Keratinocyte (primary cell): ENCODE measurements at regions not wholly inside any gene's neighbourhood (a gene's known extent, or its start where the extent isn't known, plus 50 kb on each side); places are given as distances from the start of the nearest gene placed in this dataset.

ENCODE experiments used
- DNase-seq: peaks from one replicate; pipeline ENCODE4 v3.0.0-alpha.2; 2011; ENCODE audit warnings: low read depth, missing footprints, low spot score
- FAIRE-seq: peaks from 2 replicates; lab custom pipeline; 2011; peaks lifted over from hg19 to GRCh38; lab: Jason Lieb, UNC
- H2AFZ ChIP-seq: 2 replicates; pipeline ENCODE4 v1.6.0; 2012; ENCODE audit warnings: low read length, control low read depth, inconsistent platforms; ENCODE audit not compliant: control insufficient read depth
- H3K27ac ChIP-seq: 2 replicates; pipeline ENCODE4 v1.5.1; 2011; ENCODE audit warnings: low read length; ENCODE audit not compliant: control insufficient read depth, insufficient read depth
- H3K27me3 ChIP-seq: 3 replicates; pipeline ENCODE4 v1.6.0; 2011; ENCODE audit warnings: low read length; ENCODE audit not compliant: control insufficient read depth, insufficient read depth; ENCODE audit errors: extremely low read depth
- H3K36me3 ChIP-seq, 2 experiments: 2 replicates in 1 of 2; 3 replicates in 1 of 2; pipeline ENCODE4 v1.5.1; 2011; ENCODE audit warnings: low read length in 2 of 2, mild to moderate bottlenecking in 1 of 2; ENCODE audit not compliant: control insufficient read depth in 2 of 2, insufficient read depth in 2 of 2; ENCODE audit errors: extremely low read depth in 1 of 2
- H3K4me1 ChIP-seq: 3 replicates; pipeline ENCODE4 v1.5.1; 2011; ENCODE audit warnings: low read length; ENCODE audit not compliant: control insufficient read depth, insufficient read depth; ENCODE audit errors: extremely low read depth
- H3K4me2 ChIP-seq: 3 replicates; pipeline ENCODE4 v1.6.0; 2011; ENCODE audit warnings: low read depth, low read length; ENCODE audit not compliant: control insufficient read depth, insufficient read depth; ENCODE audit errors: extremely low read depth
- H3K4me3 ChIP-seq, 3 experiments: fragments of 200-600 bp in 1 of 3; sonication (generic) in 1 of 3; 2 replicates in 2 of 3; 3 replicates in 1 of 3; pipeline ENCODE4 v1.5.1; 2011 to 2016; ENCODE audit warnings: low read length in 3 of 3, mild to moderate bottlenecking in 3 of 3, control low read depth in 2 of 3, inconsistent platforms in 1 of 3, low read depth in 1 of 3, mixed read lengths in 1 of 3, mixed run types in 1 of 3, moderate library complexity in 1 of 3; ENCODE audit not compliant: control insufficient read depth in 2 of 3, insufficient read depth in 2 of 3; ENCODE audit errors: extremely low read depth in 1 of 3
- H3K79me2 ChIP-seq: 2 replicates; pipeline ENCODE4 v1.6.0; 2012; ENCODE audit warnings: low read length; ENCODE audit not compliant: control insufficient read depth, insufficient read depth
- H3K9ac ChIP-seq: 3 replicates; pipeline ENCODE4 v1.6.0; 2011; ENCODE audit warnings: low read length; ENCODE audit not compliant: control insufficient read depth, insufficient read depth; ENCODE audit errors: extremely low read depth
- H3K9me1 ChIP-seq: 3 replicates; pipeline ENCODE4 v1.6.0; 2011; ENCODE audit warnings: low read length; ENCODE audit not compliant: control insufficient read depth, insufficient read depth; ENCODE audit errors: extremely low read depth
- H3K9me3 ChIP-seq: 2 replicates; pipeline ENCODE4 v1.5.1; 2012; ENCODE audit warnings: low read depth, low read length; ENCODE audit not compliant: control insufficient read depth
- H4K20me1 ChIP-seq: 3 replicates; pipeline ENCODE4 v1.6.0; 2011; ENCODE audit warnings: low read length; ENCODE audit not compliant: control insufficient read depth, insufficient read depth; ENCODE audit errors: extremely low read depth
- CTCF ChIP-seq, 3 experiments: IDR thresholded peaks in 1 of 3; conservative IDR thresholded peaks in 1 of 3; optimal IDR thresholded peaks in 1 of 3; 2 replicates in 2 of 3; 3 replicates in 1 of 3; pipeline versions ENCODE3 to v1.5.1; 2011; ENCODE audit warnings: low read length in 3 of 3, mild to moderate bottlenecking in 3 of 3, moderate library complexity in 2 of 3, control low read depth in 1 of 3, inconsistent platforms in 1 of 3; ENCODE audit not compliant: insufficient read depth in 2 of 3; ENCODE audit errors: extremely low read depth in 1 of 3
- EZH2 ChIP-seq: IDR thresholded peaks from one replicate; pipeline ENCODE4 v1.6.1; 2012; ENCODE audit warnings: inconsistent platforms, mild to moderate bottlenecking, low read length, moderate library complexity
- dilution Hi-C: fragments of 300-500 bp; cut with MboI; formaldehyde crosslinking; loops from one replicate; pipeline ENCODE4 v1.7.0; 2020; ENCODE audit warnings: low sequenced_read_pairs; ENCODE audit not compliant: extremely low pct_ligation_motif_present

GRCh38 chr2:60341151-60341550, 212.3 kb downstream of the BCL11A start:
- Histone ChIP-seq H3K4me2 (no peak overlapping the region), H3K9me3 (no peaks in the 10 kb centered on the region), H3K27ac (no peak overlapping the region), H3K36me3 (no peaks in the 10 kb centered on the region), H3K27me3 (no peaks in the 10 kb centered on the region), H3K9me1 (no peaks in the 10 kb centered on the region), H3K4me1 (no peaks in the 10 kb centered on the region), H4K20me1 (no peaks in the 10 kb centered on the region), H2AFZ (no peak overlapping the region), H3K79me2 (no peaks in the 10 kb centered on the region), H3K9ac (no peak overlapping the region), H3K4me3 (no peak overlapping the region)
- no peak for DNase-seq
- FAIRE-seq, result no peak
- TF ChIP-seq EZH2 (no peak), CTCF (optimal IDR thresholded peaks at IDR 0.05 in 1 of 3, IDR thresholded peaks at IDR 0.05 in 1 of 3, conservative IDR thresholded peaks at IDR 0.05 in 1 of 3; ENCODE audit: extremely low read depth in 1 of 3, insufficient read depth in 2 of 3, low read length in 3 of 3) (no peak)
- dilution Hi-C loops, result no loop called here

- Histone ChIP-seq H4K20me1 (no peaks in the 10 kb centered on the region), H3K36me3 (no peaks in the 10 kb centered on the region), H3K9me1 (no peaks in the 10 kb centered on the region), H3K79me2 (no peaks in the 10 kb centered on the region), H3K27me3 (no peaks in the 10 kb centered on the region), H3K4me2 (no peak overlapping the region), H3K27ac (no peak overlapping the region), H3K9ac (no peak overlapping the region), H2AFZ (no peak overlapping the region), H3K4me3 (no peak overlapping the region), H3K9me3 (no peaks in the 10 kb centered on the region), H3K4me1 (no peaks in the 10 kb centered on the region)
- TF ChIP-seq EZH2 (no peak), CTCF (optimal IDR thresholded peaks at IDR 0.05 in 1 of 3, IDR thresholded peaks at IDR 0.05 in 1 of 3, conservative IDR thresholded peaks at IDR 0.05 in 1 of 3; ENCODE audit: extremely low read depth in 1 of 3, insufficient read depth in 2 of 3, low read length in 3 of 3) (no peak)
- FAIRE-seq (no peak), DNase-seq (no peak)
- dilution Hi-C loops, result no loop called here
Observed at GRCh38 chr2:60339286-60339685, 214.2 kb downstream of the BCL11A start.
